Retinal pigment epithelial cell (primary cell): ENCODE measurements at regions not wholly inside any gene's neighbourhood (a gene's known extent, or its start where the extent isn't known, plus 50 kb on each side); places are given as distances from the start of the nearest gene placed in this dataset.
"Not testable (repeated sequence)": the region's sequence is repeated elsewhere in the genome, so short reads cannot be mapped to it uniquely, and the experiment has no call there.

Experiments
- DNase-seq: peaks from one replicate; pipeline ENCODE4 v3.0.0-alpha.2; 2010; ENCODE audit warnings: low read depth
- H3K4me3 ChIP-seq: 2 replicates; pipeline ENCODE4 v1.5.1; 2011; ENCODE audit warnings: mild to moderate bottlenecking, low read length, control low read depth, moderate library complexity
- TF ChIP-seq, protein P1 (sequence below): conservative IDR thresholded peaks from 2 replicates; pipeline ENCODE4 v1.5.1; 2011; ENCODE audit warnings: low read depth, low read length, control low read depth, inconsistent platforms

DNA sequence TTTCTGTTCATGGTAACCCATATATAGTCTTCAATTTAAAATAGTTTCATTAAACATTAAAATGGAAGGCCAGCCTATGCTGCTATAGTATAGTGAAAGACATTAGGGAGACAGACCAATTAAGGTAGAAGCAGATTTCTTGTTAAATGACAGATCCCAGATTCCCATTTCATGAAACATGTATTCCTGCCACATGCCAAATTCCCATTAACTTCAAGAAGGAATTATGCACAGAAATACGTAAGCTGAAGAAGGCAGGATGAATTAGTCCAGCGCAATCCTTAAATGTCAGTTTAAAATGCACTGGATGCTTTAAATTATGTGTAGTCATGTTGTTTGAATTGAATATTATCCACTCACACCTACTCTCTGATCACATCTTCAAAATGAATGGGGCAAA lies 424.9 kb downstream of the SH2D1A start:
- no peak overlapping the region for H3K4me3 ChIP-seq
- TF ChIP-seq, protein P1, sequence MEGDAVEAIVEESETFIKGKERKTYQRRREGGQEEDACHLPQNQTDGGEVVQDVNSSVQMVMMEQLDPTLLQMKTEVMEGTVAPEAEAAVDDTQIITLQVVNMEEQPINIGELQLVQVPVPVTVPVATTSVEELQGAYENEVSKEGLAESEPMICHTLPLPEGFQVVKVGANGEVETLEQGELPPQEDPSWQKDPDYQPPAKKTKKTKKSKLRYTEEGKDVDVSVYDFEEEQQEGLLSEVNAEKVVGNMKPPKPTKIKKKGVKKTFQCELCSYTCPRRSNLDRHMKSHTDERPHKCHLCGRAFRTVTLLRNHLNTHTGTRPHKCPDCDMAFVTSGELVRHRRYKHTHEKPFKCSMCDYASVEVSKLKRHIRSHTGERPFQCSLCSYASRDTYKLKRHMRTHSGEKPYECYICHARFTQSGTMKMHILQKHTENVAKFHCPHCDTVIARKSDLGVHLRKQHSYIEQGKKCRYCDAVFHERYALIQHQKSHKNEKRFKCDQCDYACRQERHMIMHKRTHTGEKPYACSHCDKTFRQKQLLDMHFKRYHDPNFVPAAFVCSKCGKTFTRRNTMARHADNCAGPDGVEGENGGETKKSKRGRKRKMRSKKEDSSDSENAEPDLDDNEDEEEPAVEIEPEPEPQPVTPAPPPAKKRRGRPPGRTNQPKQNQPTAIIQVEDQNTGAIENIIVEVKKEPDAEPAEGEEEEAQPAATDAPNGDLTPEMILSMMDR = no peak
- no peak for DNase-seq

DNA sequence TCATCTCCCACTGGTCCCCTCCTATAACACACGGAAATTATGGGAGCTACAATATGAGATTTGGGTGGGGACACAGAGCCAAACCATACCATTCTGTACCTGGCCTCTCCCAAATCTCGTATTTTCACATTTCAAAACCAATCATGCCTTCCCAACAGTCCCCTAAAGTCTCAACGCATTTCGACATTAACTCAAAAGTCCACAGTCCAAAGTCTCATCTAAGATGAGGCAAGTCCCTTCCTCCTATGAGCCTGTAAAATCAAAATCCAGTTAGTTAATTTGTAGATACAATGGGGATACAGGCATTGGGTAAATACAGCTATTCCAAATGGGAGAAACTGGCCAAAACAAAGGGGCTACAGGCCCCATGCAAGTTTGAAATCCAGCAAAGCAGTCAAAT lies 441.9 kb downstream of the SH2D1A start:
- H3K4me3 ChIP-seq = not testable (repeated sequence)

DNA sequence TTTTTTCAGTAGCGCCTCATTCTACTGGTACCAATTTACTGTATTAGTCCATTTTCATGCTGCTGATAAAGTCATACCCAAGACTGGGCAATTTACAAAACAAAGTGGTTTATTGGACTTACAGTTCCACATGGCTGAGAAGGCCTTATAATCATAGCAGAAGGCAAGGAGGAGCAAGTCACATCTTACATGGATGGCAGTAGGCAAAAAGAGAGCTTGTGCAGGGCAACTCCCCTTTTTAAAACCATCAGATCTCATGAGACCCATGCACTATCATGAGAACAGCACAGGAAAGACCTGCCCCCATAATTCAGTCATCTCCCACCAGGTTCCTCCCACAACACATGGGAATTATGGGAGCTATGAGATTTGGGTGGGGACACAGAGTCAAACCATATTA lies 443.5 kb downstream of the SH2D1A start:
- not testable (repeated sequence) for DNase-seq

More for the DNA sequence above, 441.9 kb downstream of the SH2D1A start:
- not testable (repeated sequence) for DNase-seq

DNA sequence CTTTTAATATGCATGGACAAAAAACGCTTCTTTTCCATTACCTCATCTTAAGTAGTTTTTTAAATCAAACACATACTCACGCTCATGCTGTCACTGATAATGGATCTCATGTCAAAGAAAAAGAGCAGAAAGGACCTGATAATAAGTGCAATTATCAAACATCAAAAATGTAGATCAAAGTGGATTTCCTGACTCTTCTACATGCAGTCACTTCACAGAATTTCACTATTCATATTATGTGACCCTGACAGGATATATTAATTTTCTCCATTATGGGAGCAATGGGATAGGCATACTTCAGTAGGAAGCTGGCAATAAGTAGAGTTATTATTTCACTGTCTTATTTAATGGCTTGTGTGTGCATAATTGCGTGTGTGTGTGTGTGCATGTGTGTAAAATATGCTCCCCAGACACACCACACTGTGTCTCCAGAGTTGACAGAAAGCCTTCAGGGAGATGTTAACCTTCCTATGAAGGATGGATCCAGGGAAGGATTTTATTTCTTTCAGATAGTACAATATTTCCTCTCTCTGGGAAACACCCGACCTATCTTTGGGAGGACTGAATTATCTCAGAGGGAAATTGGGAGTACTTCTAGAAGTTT lies 445.2 kb downstream of the SH2D1A start:
- TF ChIP-seq, protein P1 = no peak
- no peak overlapping the region for H3K4me3 ChIP-seq
- no peak for DNase-seq

More for the DNA sequence above, 443.5 kb downstream of the SH2D1A start:
- not testable (repeated sequence) for H3K4me3 ChIP-seq

DNA sequence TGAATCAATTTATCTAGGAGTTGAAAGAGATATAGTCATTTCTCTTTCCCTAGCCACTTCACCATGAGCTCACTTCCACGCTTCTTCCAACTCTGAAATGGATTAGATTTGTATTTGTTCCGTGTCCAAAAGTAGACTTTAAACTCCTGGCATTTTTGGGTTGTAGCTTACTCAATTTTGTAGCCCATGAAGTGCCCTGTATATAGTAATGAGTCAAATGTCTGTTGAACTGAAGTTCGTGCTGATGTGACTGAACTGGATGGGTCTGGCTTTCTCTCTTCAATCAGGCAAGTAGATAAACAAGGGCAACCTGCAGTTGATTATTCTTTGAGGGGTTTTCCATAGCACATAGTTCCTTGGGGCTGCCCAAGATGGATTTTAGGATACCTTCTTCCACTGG lies 450.6 kb downstream of the SH2D1A start:
- no peak for DNase-seq
- TF ChIP-seq, protein P1 = no peak
- no peak overlapping the region for H3K4me3 ChIP-seq

DNA sequence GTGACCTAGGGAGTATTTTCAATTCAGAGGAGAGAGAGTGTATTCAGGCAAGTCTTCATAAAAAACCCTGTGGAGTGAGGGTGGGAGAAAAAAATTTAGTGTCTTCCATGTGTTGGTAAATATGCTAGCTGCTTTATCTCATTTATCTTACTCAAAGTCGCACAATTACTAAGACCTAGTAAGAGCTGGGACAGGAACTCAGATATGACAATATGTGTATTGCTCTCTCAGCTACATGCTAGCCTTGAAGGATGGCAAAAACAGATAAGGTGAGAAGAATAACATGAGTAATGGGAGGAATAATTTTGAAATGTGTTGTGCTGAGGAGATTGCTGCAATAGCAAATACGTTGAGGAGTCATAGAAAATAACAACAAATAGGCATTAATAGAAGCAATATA lies 458.6 kb downstream of the SH2D1A start:
- no peak for DNase-seq
- TF ChIP-seq, protein P1 = no peak
- no peak overlapping the region for H3K4me3 ChIP-seq

DNA sequence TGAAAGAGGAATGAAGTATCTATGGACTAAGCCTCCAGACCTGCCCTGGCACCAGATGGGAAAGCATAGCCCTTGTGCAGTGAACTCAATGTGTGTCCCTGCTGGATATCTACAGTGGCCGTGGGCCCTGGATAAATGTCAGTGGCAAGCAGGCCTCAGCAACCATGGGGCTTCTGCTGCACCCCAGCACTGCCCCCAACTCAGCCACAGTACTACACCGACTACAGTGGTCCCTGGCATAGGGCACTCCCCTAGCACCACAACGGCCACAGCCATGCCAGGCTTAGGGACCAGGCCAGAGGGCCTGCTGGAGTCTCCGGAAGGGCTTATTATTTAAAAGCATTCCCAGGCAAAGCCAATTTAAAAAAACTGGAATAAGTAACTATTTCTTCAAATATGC lies 459.1 kb downstream of the SH2D1A start:
- H3K4me3 ChIP-seq = no peak overlapping the region
- TF ChIP-seq, protein P1 = no peak
- no peak for DNase-seq

DNA sequence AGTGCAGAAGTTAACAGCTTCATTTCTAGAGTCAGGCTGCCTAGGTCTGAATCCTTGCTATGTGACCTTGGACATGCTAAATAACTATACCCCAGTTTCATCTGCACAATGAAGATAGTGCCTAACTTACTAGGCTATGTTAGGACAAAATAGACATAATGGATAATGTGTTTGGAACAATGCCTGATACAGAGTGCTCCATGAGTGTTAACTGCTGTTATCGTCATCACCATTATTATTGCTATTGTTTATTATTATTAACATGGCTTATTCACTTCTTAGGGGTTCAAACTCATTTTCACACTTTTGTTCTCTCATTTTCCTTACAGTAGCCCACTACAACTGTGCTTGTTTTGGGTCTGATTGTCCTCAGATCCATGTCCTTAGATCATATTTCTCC lies 467.7 kb downstream of the SH2D1A start:
- TF ChIP-seq, protein P1 = no peak
- no peak overlapping the region for H3K4me3 ChIP-seq
- DNase-seq = no peak
